HG03045 (cell line): ENCODE measurements at regions not wholly inside any gene's neighbourhood (a gene's known extent, or its start where the extent isn't known, plus 50 kb on each side); places are given as distances from the start of the nearest gene placed in this dataset.

Source experiments
- ATAC-seq: cut with Tn5 transposase; IDR thresholded peaks from one replicate; pipeline ENCODE4 v1.9.1; 2021; ENCODE audit warnings: mild to moderate bottlenecking, moderate library complexity; ENCODE audit not compliant: unreplicated experiment

- ATAC-seq = no peak
These were observed 103.3 kb downstream of the SPRY2 start for GRCh38 chr13:80237646-80238045.

- ATAC-seq = no peak
These were observed 105.0 kb downstream of the SPRY2 start for GRCh38 chr13:80235967-80236302.

GRCh38 chr13:80235166-80235966 is 105.6 kb downstream of the SPRY2 start:
- no peak for ATAC-seq

- ATAC-seq = no peak
These were observed 113.3 kb downstream of the SPRY2 start for GRCh38 chr13:80227645-80228044.

GRCh38 chr13:80226645-80227044 is 114.3 kb downstream of the SPRY2 start:
- ATAC-seq = no peak

- ATAC-seq = no peak
These were observed 116.5 kb downstream of the SPRY2 start for GRCh38 chr13:80224468-80224867.

DNA sequence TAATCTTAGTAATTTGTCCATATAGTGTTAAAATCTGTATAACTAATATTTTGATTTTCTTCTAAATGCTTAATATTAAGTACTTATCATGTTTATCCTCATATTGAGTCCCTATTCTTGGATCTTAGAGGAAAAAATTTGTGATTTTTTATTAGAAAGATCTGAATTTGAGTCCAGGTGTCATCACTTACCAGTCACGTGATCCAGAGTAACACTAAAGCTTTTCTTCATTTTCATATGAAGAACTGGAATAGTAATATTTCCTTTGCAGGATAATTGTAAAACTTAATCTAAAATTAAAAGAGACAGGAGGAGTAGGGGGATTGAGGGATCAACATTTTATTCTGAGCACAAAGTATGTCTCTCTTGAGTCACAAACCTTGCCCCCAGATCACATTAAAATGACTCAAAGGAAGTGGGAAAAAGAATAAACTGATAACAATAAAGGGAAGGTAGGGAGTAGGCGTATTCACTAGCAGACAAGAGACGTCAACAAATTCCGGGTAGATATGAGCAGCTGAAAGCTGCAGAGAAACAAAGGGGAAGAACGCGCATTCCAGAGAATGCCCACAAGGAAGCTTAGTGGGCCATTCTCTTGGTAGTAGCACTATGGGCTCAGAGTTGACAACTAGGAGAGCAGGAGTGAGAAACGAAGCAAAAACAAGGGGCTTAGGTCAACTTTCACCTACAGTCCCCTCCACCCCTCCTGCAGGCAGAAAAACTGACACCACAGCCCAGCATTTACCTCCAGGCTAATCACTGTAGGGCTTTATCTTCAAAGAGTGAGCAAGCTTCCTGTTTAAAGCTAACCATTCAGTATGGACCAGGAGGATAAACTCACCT is 123.1 kb downstream of the SPRY2 start:
- ATAC-seq = no peak

DNA sequence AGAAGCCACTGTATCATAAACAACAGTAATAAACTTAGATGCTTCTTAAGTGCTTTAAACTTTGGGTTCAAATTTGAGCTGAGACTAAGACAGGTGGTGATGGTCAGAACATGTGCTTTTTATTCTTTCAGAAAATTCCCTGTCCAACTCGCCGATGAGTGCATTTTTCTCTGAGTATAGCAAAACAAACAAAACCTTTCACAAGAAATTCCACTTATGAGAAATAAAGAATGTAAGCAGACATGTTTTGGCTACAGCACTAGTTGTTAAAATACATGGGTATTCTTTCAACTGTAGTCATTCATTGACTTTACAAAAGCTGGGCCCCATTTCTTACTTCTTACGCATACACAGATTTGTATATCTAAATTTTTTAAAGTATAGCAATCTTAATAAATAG is 125.6 kb downstream of the SPRY2 start:
- no peak for ATAC-seq

- no peak for ATAC-seq
These were observed 126.4 kb downstream of the SPRY2 start for GRCh38 chr13:80214521-80214991.

DNA sequence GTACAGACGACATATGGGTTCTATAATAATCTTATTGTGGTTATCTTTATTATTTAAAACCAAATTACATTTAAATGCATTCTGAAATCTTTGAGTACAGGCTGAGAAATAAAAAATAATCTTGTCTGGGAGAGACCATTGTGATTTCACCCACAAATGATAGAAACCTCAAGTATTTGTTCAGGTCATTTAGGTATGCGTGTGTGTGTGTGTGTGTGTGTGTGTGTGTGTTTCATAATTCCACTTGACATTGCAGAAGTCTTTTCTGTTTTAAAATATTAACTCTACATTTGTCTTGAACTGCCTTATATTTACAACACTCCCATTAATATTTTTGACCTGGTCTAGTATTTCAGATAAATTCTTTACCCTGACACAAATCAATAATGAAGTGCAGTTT is 126.9 kb downstream of the SPRY2 start:
- no peak for ATAC-seq

DNA sequence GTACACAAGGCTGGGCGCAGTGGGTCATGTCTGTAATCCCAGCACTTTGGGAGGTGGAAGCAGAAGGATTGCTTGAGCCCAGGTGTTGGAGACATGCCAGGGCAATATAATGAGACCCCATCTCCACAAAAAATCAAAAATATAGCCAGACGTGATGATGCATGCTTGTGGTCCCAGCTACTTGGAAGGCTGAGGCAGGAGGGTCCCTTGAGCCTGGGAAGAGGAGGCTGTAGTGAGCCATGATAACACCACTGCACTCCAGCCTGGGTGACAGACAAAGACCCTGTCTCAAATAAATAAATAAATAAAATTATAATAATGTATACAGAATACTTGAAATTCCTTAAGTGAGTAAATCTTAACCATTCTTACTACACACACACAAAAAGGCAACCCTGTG is 127.7 kb downstream of the SPRY2 start:
- ATAC-seq = no peak

- no peak for ATAC-seq
These were observed 129.4 kb downstream of the SPRY2 start for GRCh38 chr13:80211566-80211965.

- ATAC-seq = no peak
These were observed 136.3 kb downstream of the SPRY2 start for GRCh38 chr13:80204642-80205041.

- no peak for ATAC-seq
These were observed 137.4 kb downstream of the SPRY2 start for GRCh38 chr13:80203496-80203895.

- no peak for ATAC-seq
These were observed 139.0 kb downstream of the SPRY2 start for GRCh38 chr13:80201694-80202468.

- no peak for ATAC-seq
These were observed 141.2 kb downstream of the SPRY2 start for GRCh38 chr13:80199585-80200292.

GRCh38 chr13:80199067-80199466 is 141.9 kb downstream of the SPRY2 start:
- no peak for ATAC-seq

GRCh38 chr13:80196756-80197155 is 144.2 kb downstream of the SPRY2 start:
- ATAC-seq = no peak

GRCh38 chr13:80195649-80196048 is 145.3 kb downstream of the SPRY2 start:
- no peak for ATAC-seq

GRCh38 chr13:80189889-80190597 is 150.9 kb downstream of the SPRY2 start:
- ATAC-seq = no peak
